Activated naive CD4-positive, alpha-beta T cell treated with anti-CD3 and anti-CD28 coated beads, Interleukin-2, amount 10 ng/mL, durations not matched to agents 7 days and 5 days (primary cell): ENCODE measurements at regions not wholly inside any gene's neighbourhood (a gene's known extent, or its start where the extent isn't known, plus 50 kb on each side); places are given as distances from the start of the nearest gene placed in this dataset.

ENCODE experiments used
- CTCF ChIA-PET: fragments of 350-600 bp; sonication (Branson Sonifier 250); formaldehyde crosslinking; loops from one replicate; lab custom pipeline; 2021; ENCODE audit warnings: antibody characterized with exemption; lab: Charles Lee
- DNase-seq: peaks from one replicate; pipeline ENCODE4 v3.0.0-alpha.2; 2020
- H3K27ac Mint-ChIP-seq: one replicate; pipeline ENCODE4 v1.8.0; 2021; ENCODE audit warnings: mild to moderate bottlenecking, moderate library complexity, mixed read lengths
- H3K27me3 Mint-ChIP-seq: one replicate; pipeline ENCODE4 v1.8.0; 2021; ENCODE audit warnings: mild to moderate bottlenecking, mixed read lengths
- H3K36me3 Mint-ChIP-seq: one replicate; pipeline ENCODE4 v1.8.0; 2021; ENCODE audit warnings: mixed read lengths
- H3K4me1 Mint-ChIP-seq: one replicate; pipeline ENCODE4 v1.8.0; 2021; ENCODE audit warnings: mixed read lengths
- H3K4me3 Mint-ChIP-seq: one replicate; pipeline ENCODE4 v1.8.0; 2021; ENCODE audit warnings: mild to moderate bottlenecking, moderate library complexity, mixed read lengths
- H3K9me3 Mint-ChIP-seq: one replicate; pipeline ENCODE4 v1.8.0; 2021; ENCODE audit warnings: mixed read lengths

DNA sequence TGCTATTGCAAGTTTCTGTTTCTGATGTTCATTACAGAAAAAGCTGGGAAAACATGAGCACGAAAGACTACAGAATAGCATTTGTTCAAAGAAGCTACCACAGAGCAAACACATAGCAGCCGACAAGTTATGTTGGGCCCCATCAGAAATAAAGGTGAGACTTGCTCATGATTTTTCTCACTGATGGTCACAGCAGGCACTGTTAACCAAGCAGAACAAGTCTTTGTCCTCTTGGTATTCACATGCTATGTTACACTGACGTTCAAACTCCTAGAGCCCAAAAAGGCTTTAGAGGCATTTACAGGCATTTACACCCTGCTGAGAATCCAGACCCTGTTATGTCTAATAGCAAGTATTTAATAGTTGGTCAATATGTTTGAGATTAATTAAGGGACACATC is 235.0 kb upstream of the HNMT start:
- H3K4me1 Mint-ChIP-seq, result no peaks in the 10 kb centered on the region
- DNase-seq, result no peak
- no peaks in the 10 kb centered on the region for H3K9me3 Mint-ChIP-seq
- CTCF ChIA-PET, result no interaction called here
- H3K27me3 Mint-ChIP-seq, result no peaks in the 10 kb centered on the region
- H3K4me3 Mint-ChIP-seq, result no peak overlapping the region
- H3K36me3 Mint-ChIP-seq, result no peaks in the 10 kb centered on the region
- no peak overlapping the region for H3K27ac Mint-ChIP-seq

DNA sequence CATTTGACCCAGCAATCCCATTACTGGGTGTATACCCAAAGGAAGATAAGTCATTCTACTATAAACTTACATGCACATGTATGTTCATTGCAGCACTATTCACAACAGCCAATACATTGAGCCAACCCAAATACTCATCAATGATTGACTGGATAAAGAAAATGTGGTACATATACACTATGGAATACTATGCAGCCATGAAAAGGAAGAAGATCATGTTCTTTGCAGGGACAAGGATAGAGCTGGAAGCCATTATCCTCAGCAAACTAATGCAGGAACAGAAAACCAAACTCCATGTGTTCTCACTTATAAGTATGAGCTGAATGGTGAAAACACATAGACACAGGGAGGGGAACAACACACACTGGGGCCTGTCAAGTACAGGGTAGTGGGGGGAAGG is 226.7 kb upstream of the HNMT start:
- no peak overlapping the region for H3K4me3 Mint-ChIP-seq
- no peak for DNase-seq
- H3K9me3 Mint-ChIP-seq, result peaks cover 4% of the 10 kb centered on the region
- no peaks in the 10 kb centered on the region for H3K36me3 Mint-ChIP-seq
- H3K4me1 Mint-ChIP-seq, result no peaks in the 10 kb centered on the region
- H3K27me3 Mint-ChIP-seq, result no peaks in the 10 kb centered on the region
- no peak overlapping the region for H3K27ac Mint-ChIP-seq
- CTCF ChIA-PET, result no interaction called here

DNA sequence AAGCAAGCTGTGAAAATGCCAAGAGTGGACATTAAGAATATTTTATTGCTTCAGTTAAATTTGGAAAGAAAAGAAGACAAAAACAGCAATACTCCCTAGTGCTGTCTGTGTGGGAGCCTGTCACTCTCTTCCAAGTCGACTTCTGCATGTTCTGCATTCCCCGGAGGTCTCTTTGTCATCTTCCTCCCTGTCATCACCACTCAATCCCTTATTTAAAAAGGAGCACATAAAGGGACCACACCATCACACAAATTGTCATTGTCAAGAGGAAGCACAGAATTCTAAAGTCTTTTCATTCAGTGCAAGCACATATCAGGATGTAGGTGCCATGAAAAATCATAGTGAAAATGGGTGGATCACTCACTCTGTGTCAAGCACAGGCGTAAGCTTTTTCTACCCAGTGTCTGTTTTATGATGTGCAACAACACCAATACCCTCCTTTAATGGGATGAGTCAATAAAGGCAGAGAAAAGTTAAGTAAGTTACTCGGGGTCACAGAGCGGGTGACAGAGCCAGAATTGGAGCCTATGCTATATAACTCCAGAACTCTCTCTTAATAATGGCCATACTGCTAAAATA is 222.4 kb upstream of the HNMT start:
- Mint-ChIP-seq H3K4me3 (no peak overlapping the region), H3K36me3 (no peaks in the 10 kb centered on the region), H3K9me3 (peaks cover 4% of the 10 kb centered on the region)

DNA sequence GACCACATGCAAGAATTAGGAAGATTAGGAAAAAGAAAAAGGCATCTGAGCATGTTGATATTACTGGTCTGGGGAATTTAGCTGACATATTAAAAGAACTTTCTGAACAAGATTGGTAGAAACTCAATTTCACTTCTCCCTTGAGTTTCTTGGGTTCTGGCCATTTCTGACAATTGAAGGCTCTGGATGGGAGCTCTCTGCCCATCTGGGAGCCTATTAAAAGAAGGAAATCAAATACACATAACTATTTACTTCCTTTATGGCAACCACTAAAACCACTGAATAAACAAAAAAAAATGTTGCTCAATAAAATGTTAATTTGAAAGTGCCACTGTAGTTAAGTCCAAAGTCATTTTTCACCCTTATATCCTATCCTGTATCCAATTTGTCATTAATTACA is 216.8 kb upstream of the HNMT start:
- H3K4me3 Mint-ChIP-seq, result no peak overlapping the region
- CTCF ChIA-PET, result no interaction called here
- no peaks in the 10 kb centered on the region for H3K36me3 Mint-ChIP-seq
- H3K9me3 Mint-ChIP-seq, result no peaks in the 10 kb centered on the region
- H3K4me1 Mint-ChIP-seq, result no peaks in the 10 kb centered on the region
- no peaks in the 10 kb centered on the region for H3K27me3 Mint-ChIP-seq
- no peak overlapping the region for H3K27ac Mint-ChIP-seq
- no peak for DNase-seq

More for the DNA sequence above, 222.4 kb upstream of the HNMT start:
- H3K27ac Mint-ChIP-seq, result no peak overlapping the region
- H3K4me1 Mint-ChIP-seq, result no peaks in the 10 kb centered on the region
- no peaks in the 10 kb centered on the region for H3K27me3 Mint-ChIP-seq
- CTCF ChIA-PET, result no interaction called here
- no peak for DNase-seq

DNA sequence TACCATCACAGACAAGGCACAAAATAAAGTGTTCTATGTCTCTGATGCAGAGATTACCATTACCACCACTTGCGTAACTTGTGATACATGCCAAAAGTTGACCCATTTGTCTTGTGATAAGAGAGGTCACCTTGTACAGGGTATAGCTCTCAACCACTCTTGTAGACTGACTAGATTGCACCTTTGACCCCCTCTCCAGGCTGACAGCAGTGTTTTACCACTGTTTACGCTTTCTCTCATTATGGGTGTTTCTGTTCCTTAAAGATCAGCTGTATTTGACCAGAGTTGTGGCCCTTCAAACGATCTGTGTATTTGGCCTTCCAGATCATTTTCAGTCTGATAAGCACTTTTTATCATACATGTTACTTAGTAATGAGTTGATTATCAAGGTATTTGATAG is 215.7 kb upstream of the HNMT start:
- H3K4me1 Mint-ChIP-seq, result no peaks in the 10 kb centered on the region
- no peaks in the 10 kb centered on the region for H3K9me3 Mint-ChIP-seq
- DNase-seq, result no peak
- H3K4me3 Mint-ChIP-seq, result no peak overlapping the region
- H3K36me3 Mint-ChIP-seq, result no peaks in the 10 kb centered on the region
- CTCF ChIA-PET, result no interaction called here
- H3K27ac Mint-ChIP-seq, result no peak overlapping the region
- no peaks in the 10 kb centered on the region for H3K27me3 Mint-ChIP-seq

DNA sequence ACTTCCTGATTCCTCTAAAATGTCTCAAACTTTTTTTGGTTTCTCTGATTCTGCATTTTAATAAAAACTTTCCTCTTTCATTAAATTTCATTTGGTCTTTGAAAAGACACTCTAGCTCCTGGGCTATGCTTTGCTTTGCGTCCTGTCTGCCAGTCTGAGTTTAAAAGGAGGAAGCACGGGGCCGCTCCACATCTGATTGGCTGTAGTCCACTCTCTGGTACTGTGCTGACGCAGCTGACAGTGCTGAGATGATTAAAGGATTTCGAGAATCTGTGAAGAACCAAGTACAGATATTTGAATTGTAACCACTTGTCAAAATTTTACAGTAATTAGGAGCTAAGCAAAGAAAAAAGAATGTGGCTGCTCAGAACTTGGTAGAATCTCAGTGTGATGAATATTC is 199.6 kb upstream of the HNMT start:
- CTCF ChIA-PET, result no interaction called here
- no peak overlapping the region for H3K4me3 Mint-ChIP-seq

DNA sequence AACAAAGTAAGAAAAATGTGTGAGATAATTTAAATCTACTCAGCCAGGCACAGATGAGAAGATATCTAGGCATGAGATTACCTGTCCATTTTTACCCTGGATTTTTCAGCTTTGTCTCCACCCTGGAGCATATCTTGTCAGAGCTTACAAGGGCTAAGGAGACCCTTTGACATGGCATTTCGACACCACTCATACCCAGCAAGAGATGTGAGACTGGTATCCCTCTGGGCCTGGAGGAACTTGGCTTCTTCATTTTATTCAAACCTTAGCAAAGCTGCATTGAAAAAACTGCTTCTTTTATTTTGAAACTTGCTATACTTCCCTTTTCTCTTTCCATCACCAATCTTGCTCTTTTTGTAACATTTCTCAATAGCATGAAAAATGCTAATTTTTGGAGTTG is 194.9 kb upstream of the HNMT start:
- no peak overlapping the region for H3K27ac Mint-ChIP-seq
- no peak for DNase-seq
- H3K9me3 Mint-ChIP-seq, result no peaks in the 10 kb centered on the region
- CTCF ChIA-PET, result no interaction called here
- H3K4me1 Mint-ChIP-seq, result no peaks in the 10 kb centered on the region
- H3K36me3 Mint-ChIP-seq, result no peaks in the 10 kb centered on the region
- no peak overlapping the region for H3K4me3 Mint-ChIP-seq
- no peaks in the 10 kb centered on the region for H3K27me3 Mint-ChIP-seq

More for the DNA sequence above, 199.6 kb upstream of the HNMT start:
- Mint-ChIP-seq H3K4me1 (no peaks in the 10 kb centered on the region), H3K27me3 (no peaks in the 10 kb centered on the region), H3K36me3 (no peaks in the 10 kb centered on the region), H3K9me3 (no peaks in the 10 kb centered on the region), H3K27ac (no peak overlapping the region)
- no peak for DNase-seq

DNA sequence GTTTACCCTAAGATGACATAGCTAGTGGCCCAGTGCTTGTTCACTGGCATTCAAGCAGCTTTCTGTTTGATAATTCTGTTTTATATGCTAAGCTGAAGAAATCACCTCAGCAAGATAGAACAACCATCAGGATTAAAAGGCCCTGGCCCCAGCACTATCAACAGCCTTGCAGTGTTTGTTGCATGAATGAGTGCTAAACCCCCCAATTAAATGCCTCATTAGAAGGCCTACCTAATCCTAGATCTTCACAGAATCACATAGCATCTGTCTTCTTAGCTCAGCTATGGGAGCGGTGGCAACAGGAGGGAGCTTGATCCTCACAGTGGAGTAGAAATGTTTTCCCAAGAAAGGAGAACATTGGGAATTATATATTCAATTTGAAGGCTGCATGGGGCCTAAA is 194.1 kb upstream of the HNMT start:
- Mint-ChIP-seq H3K27me3 (no peaks in the 10 kb centered on the region), H3K4me1 (no peaks in the 10 kb centered on the region), H3K27ac (no peak overlapping the region), H3K9me3 (no peaks in the 10 kb centered on the region), H3K4me3 (no peak overlapping the region), H3K36me3 (no peaks in the 10 kb centered on the region)
- CTCF ChIA-PET, result no interaction called here
- no peak for DNase-seq

DNA sequence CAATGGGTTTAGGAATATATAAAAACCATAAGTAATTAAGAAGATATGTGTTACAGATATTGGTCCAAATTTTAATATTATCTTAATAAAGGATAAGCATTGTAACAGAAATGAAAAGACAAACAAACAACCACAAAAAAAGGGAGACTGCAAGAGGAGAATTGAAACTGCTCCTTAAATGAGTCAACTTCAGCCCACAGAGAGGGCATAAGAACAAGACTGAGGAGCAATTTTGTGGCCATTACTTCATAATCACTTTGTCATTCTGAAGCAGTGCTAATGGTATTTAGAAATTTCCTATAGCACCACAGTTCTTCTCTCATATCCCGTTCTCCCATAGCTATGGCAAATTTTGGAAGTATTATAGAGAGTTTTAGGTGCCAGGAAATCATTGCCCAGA is 193.2 kb upstream of the HNMT start:
- no peak overlapping the region for H3K4me3 Mint-ChIP-seq
- no peak overlapping the region for H3K27ac Mint-ChIP-seq
- H3K4me1 Mint-ChIP-seq, result no peaks in the 10 kb centered on the region
- H3K9me3 Mint-ChIP-seq, result no peaks in the 10 kb centered on the region
- CTCF ChIA-PET, result no interaction called here
- DNase-seq, result no peak
- H3K27me3 Mint-ChIP-seq, result no peaks in the 10 kb centered on the region
- H3K36me3 Mint-ChIP-seq, result no peaks in the 10 kb centered on the region

DNA sequence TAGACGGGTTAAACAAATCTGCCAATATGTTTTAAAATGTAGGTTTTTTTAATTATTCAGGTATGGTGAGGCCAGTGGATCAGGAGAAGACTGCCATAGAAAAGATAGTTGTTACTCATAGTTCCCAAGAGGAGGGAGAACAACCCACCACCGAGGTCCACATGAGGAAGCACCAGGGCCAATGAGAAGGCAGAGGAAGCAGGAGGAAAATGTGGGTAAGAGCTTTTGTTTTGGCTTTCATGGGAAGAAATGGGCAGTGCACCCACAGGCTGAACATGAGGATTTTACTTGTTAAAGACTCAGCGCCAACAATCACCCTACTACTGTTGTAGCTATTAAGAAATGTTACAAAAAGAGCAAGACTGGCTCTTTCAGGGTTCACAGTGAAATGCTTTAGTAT is 191.8 kb upstream of the HNMT start:
- Mint-ChIP-seq H3K36me3 (no peaks in the 10 kb centered on the region), H3K27ac (no peak overlapping the region), H3K4me3 (no peak overlapping the region), H3K27me3 (no peaks in the 10 kb centered on the region), H3K9me3 (no peaks in the 10 kb centered on the region), H3K4me1 (no peaks in the 10 kb centered on the region)
- CTCF ChIA-PET, result no interaction called here
- DNase-seq, result no peak

DNA sequence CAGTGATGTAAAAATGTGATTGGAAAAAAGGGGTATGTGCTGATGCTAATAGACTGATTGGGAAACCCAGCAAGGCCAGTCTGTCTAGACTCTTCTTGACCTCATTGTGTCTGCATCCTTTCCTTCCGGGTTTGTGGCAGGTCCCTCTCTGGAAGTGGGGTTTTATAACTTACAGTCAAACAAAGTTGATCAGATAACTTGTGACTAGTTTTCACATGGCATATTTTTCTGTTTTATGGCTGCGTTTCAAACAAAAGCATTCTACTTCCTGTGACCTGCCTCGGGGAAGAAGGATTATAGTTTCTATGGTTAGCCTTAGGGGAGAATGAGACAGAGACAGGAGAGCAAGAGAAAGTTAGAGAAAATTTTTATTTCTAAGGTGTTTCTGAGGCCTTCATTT is 188.7 kb upstream of the HNMT start:
- Mint-ChIP-seq H3K9me3 (no peaks in the 10 kb centered on the region), H3K27ac (no peak overlapping the region), H3K4me1 (no peaks in the 10 kb centered on the region), H3K36me3 (no peaks in the 10 kb centered on the region), H3K4me3 (no peak overlapping the region), H3K27me3 (no peaks in the 10 kb centered on the region)
- DNase-seq, result no peak
- CTCF ChIA-PET, result no interaction called here

DNA sequence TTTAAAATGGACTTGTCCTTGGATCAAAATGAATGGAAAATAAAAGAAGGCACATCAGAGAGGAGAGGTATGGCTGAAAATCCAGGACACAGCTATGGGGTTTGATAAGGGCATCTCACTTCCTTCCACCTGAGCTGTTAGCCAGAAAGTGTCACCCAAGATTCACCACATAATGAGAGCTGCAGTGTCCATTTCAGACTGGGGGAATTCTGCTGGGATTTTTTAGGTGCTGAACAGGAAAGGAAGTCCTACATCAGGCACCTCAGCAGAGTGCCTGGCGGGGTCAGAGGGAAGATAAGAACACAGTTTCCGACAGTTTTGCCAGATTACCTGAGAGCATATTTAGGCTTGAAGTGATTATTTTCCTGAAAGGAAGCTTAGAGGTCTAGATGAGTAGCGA is 187.6 kb upstream of the HNMT start:
- CTCF ChIA-PET, result no interaction called here
- no peak for DNase-seq
- Mint-ChIP-seq H3K27me3 (no peaks in the 10 kb centered on the region), H3K27ac (no peak overlapping the region), H3K9me3 (no peaks in the 10 kb centered on the region), H3K4me1 (no peaks in the 10 kb centered on the region), H3K36me3 (no peaks in the 10 kb centered on the region), H3K4me3 (no peak overlapping the region)

DNA sequence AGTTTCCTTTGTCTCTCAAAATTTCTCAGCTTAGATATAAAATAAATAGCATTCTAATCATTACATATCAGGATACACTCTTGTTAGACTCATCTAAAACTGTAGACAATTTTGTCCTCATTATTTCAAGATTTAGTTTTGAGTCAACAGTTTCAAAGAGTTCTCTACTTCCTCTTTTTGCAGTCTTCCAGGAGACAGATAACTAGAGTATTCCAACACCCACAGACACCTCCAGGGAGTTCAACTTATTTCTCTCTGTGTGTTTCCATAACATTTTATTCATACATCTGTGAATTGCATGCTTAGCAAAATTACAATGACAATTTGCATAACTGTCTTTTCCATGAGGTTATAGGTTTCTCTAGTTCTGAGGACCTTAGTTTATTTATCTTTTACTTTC is 166.6 kb upstream of the HNMT start:
- H3K4me1 Mint-ChIP-seq, result no peaks in the 10 kb centered on the region
- H3K9me3 Mint-ChIP-seq, result peaks cover 10% of the 10 kb centered on the region
- no peak overlapping the region for H3K4me3 Mint-ChIP-seq
- CTCF ChIA-PET, result no interaction called here
- DNase-seq, result no peak
- H3K27me3 Mint-ChIP-seq, result no peaks in the 10 kb centered on the region
- no peak overlapping the region for H3K27ac Mint-ChIP-seq
- H3K36me3 Mint-ChIP-seq, result no peaks in the 10 kb centered on the region

DNA sequence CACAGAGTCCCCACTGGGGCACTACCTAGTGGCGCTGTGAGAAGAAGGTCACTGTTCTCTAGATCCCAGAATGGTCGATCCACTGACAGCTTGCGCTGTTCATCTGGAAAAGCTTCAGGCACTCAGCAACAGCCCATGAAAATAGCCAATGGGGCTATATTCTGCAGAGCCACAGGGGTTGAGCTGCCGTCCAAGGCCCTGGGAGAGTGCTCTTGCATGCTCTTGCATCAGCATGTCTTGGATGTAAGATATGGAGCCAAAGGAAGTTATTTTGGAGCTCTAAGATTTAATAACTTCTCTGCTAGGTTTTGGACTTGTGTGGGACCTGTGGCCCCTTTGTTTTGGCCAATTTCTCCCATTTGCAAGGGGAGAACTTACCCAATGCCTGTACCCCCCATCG is 164.7 kb upstream of the HNMT start:
- CTCF ChIA-PET, result no interaction called here
- H3K4me1 Mint-ChIP-seq, result no peaks in the 10 kb centered on the region
- DNase-seq, result no peak
- no peaks in the 10 kb centered on the region for H3K27me3 Mint-ChIP-seq
- H3K27ac Mint-ChIP-seq, result no peak overlapping the region
- no peaks in the 10 kb centered on the region for H3K36me3 Mint-ChIP-seq
- peaks cover 16% of the 10 kb centered on the region for H3K9me3 Mint-ChIP-seq
- no peak overlapping the region for H3K4me3 Mint-ChIP-seq

DNA sequence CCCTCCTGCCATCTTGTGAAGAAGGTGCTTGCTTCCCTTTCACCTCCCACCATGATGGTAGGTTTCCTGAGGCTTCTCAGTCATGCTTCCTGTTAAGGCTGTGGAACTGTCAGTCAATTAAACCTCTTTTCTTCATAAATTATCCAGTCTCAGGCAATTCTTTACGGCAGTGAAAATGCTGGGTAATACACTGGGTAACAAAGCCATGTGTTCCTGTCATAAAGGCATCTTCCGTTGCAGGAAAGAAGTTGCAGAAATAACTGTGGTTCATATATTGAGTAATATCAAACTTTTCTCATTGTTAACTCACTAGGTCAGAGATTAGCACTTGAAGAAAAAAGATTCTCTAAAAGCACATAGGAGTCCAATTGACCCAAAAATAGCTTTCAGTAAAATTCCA is 163.9 kb upstream of the HNMT start:
- Mint-ChIP-seq H3K27ac (no peak overlapping the region), H3K27me3 (no peaks in the 10 kb centered on the region), H3K4me3 (no peak overlapping the region), H3K9me3 (peaks cover 16% of the 10 kb centered on the region), H3K4me1 (no peaks in the 10 kb centered on the region), H3K36me3 (no peaks in the 10 kb centered on the region)
- no peak for DNase-seq
- CTCF ChIA-PET, result no interaction called here

DNA sequence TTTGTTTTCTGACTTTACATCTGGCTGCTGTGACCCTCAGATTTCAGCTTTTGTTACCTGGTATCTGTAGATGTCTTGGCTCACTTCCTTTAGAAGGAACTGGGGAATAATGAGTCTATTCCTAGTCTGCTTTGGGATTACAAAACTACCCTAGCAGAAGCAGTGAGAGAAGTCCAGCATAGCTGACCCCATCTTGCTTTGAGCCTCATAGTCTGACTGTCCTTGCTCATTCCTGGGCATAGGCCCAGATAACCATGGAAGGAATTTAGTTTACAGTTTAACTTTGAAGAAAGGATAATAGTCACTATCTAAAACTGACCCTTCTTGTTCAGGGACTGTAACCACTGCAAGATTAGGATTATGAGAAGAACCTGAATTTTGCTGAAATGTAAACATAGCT is 163.0 kb upstream of the HNMT start:
- no peak overlapping the region for H3K27ac Mint-ChIP-seq
- H3K27me3 Mint-ChIP-seq, result no peaks in the 10 kb centered on the region
- H3K4me1 Mint-ChIP-seq, result no peaks in the 10 kb centered on the region
- no peak for DNase-seq
- CTCF ChIA-PET, result no interaction called here
- H3K9me3 Mint-ChIP-seq, result peaks cover 16% of the 10 kb centered on the region
- no peak overlapping the region for H3K4me3 Mint-ChIP-seq
- no peaks in the 10 kb centered on the region for H3K36me3 Mint-ChIP-seq
